Left colon (tissue), 2 donors: ENCODE measurements at regions not wholly inside any gene's neighbourhood (a gene's known extent, or its start where the extent isn't known, plus 50 kb on each side); places are given as distances from the start of the nearest gene placed in this dataset.
"Not testable (repeated sequence)": the region's sequence is repeated elsewhere in the genome, so short reads cannot be mapped to it uniquely, and the experiment has no call there.

ENCODE experiments used
- ATAC-seq: fragments of 200-7000 bp; cut with Tn5 transposase; one replicate; pipeline ENCODE4 v1.9.1; 2020; ENCODE audit warnings: mild to moderate bottlenecking, moderate library complexity
- DNase-seq, 2 donors: peaks; one replicate each; pipeline ENCODE4 v3.0.0-alpha.2; 2020
- intact Hi-C, 2 donors: fragments of 100-400 bp; cut with DNase I in 1 of 2; cut with micrococcal nuclease in 1 of 2; formaldehyde crosslinking; loops; one replicate each; pipeline versions ENCODE4 v1.11.2 to v1.14.0; 2022; cut with DNase I, micrococcal nuclease
- donor health status: DM: no; HTN: no; CAD: no.
- donor health status: DM: yes; HTN: yes; CAD: no.

GRCh38 chr11:67791598-67792170 is 117.3 kb upstream of the ALDH3B2 start:
- intact Hi-C loops: not testable (repeated sequence)
- DNase-seq (peak in 1 of 2 donors; percentile 55), ATAC-seq (peak; percentile 74)

- ATAC-seq, intact Hi-C loops: not testable (repeated sequence)
- peak; percentile 51 to 82 for DNase-seq
Measured at GRCh38 chr11:67788341-67788695, 113.9 kb upstream of the ALDH3B2 start.

- DNase-seq, ATAC-seq, intact Hi-C loops: not testable (repeated sequence)
Measured at GRCh38 chr11:67787681-67788340, 113.4 kb upstream of the ALDH3B2 start.

- intact Hi-C loops, DNase-seq, ATAC-seq: not testable (repeated sequence)
Measured at GRCh38 chr11:67781967-67782366, 107.5 kb upstream of the ALDH3B2 start.

GRCh38 chr11:67781506-67781905 is 107.1 kb upstream of the ALDH3B2 start:
- ATAC-seq, intact Hi-C loops, DNase-seq: not testable (repeated sequence)

- ATAC-seq (no peak), DNase-seq (no peak)
- intact Hi-C loops: no loop called here
Measured at GRCh38 chr11:67780056-67780455, 105.6 kb upstream of the ALDH3B2 start.

- DNase-seq, intact Hi-C loops, ATAC-seq: not testable (repeated sequence)
Measured at GRCh38 chr11:67779189-67779875, 104.9 kb upstream of the ALDH3B2 start.

- intact Hi-C loops: no loop called here
- DNase-seq: no peak
- no peak for ATAC-seq
Measured at GRCh38 chr11:67776852-67777520, 102.6 kb upstream of the ALDH3B2 start.

- DNase-seq, ATAC-seq, intact Hi-C loops: not testable (repeated sequence)
Measured at GRCh38 chr11:67774175-67774574, 99.8 kb upstream of the ALDH3B2 start.

GRCh38 chr11:67768001-67768730 is 93.7 kb upstream of the ALDH3B2 start:
- ATAC-seq, intact Hi-C loops, DNase-seq: not testable (repeated sequence)

GRCh38 chr11:67761211-67761610 is 86.8 kb upstream of the ALDH3B2 start:
- intact Hi-C loops, DNase-seq, ATAC-seq: not testable (repeated sequence)

GRCh38 chr11:67759321-67759720 is 84.9 kb upstream of the ALDH3B2 start:
- DNase-seq, intact Hi-C loops, ATAC-seq: not testable (repeated sequence)

GRCh38 chr11:67758467-67758866 is 84.0 kb upstream of the ALDH3B2 start:
- ATAC-seq, intact Hi-C loops, DNase-seq: not testable (repeated sequence)

- DNase-seq: peak in 1 of 2 donors; percentile 9
- ATAC-seq, intact Hi-C loops: not testable (repeated sequence)
Measured at GRCh38 chr11:67758009-67758408, 83.6 kb upstream of the ALDH3B2 start.

GRCh38 chr11:67753820-67754219 is 79.4 kb upstream of the ALDH3B2 start:
- intact Hi-C loops, ATAC-seq, DNase-seq: not testable (repeated sequence)

GRCh38 chr11:67745181-67745726 is 70.8 kb upstream of the ALDH3B2 start:
- no peak for ATAC-seq
- DNase-seq: no peak
- intact Hi-C loops: no loop called here

GRCh38 chr11:67744231-67744630 is 69.8 kb upstream of the ALDH3B2 start:
- ATAC-seq, intact Hi-C loops, DNase-seq: not testable (repeated sequence)

GRCh38 chr11:67738231-67738630 is 63.8 kb upstream of the ALDH3B2 start:
- DNase-seq, intact Hi-C loops, ATAC-seq: not testable (repeated sequence)
